ENCODE measurements at regions not wholly inside any gene's neighbourhood (a gene's known extent, or its start where the extent isn't known, plus 50 kb on each side); places are given as distances from the start of the nearest gene placed in this dataset.

DNA sequence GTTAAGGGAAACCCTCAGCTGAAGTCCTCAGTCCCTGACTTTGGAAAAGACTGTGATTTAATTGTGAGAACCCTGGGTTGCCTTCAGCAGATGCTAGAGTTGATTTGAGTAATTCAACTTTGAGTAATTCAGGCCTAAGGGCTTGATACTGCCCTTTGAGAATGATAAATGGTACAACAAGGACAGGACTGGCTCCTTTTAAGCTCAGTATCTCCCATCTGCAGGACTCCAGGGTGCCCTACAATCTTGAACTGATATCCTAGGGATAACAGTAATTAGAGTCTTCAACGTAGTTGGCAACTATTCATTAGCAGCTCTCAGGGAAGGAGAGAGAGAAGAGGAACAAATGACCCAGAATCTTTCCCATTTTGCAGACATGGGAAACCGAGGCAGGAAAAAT is 186.4 kb downstream of the GATA3 start:
- TF ChIP-seq CTCF (IDR thresholded peaks at IDR 0.05; ENCODE audit: low read depth, low read length, poor library complexity, severe bottlenecking) (no peak), EZH2phosphoT487 (IDR thresholded peaks at IDR 0.05; ENCODE audit: borderline replicate concordance, low read length) (no peak)

All from DOHH2 (cell line).